Small intestine (tissue), 7 donors: ENCODE measurements at regions not wholly inside any gene's neighbourhood (a gene's known extent, or its start where the extent isn't known, plus 50 kb on each side); places are given as distances from the start of the nearest gene placed in this dataset.

ENCODE experiments used
- DNase-seq, 2 donors: peaks; one replicate each; pipeline versions ENCODE4 v3.0.0 to v3.0.0-alpha.2; 2013
- FAIRE-seq: peaks from 2 replicates; lab custom pipeline; 2012; peaks lifted over from hg19 to GRCh38; lab: Jason Lieb, UNC
- H3K27ac ChIP-seq, 3 donors: one replicate each; pipeline ENCODE4 v1.5.1; 2013; ENCODE audit warnings: low read length in 2 of 3, mild to moderate bottlenecking in 2 of 3, control low read depth in 1 of 3, inconsistent platforms in 1 of 3, low read depth in 1 of 3, moderate library complexity in 1 of 3
- H3K27me3 ChIP-seq, 3 donors: one replicate each; pipeline ENCODE4 v1.6.1; 2013; ENCODE audit warnings: low read length in 3 of 3, inconsistent platforms in 1 of 3; ENCODE audit not compliant: control insufficient read depth in 3 of 3, insufficient read depth in 3 of 3
- H3K36me3 ChIP-seq, 3 donors: one replicate each; pipeline ENCODE4 v1.6.1; 2013; ENCODE audit warnings: low read length in 3 of 3, inconsistent platforms in 1 of 3, low read depth in 1 of 3, mild to moderate bottlenecking in 1 of 3, moderate library complexity in 1 of 3; ENCODE audit not compliant: control insufficient read depth in 3 of 3, insufficient read depth in 2 of 3
- H3K4me1 ChIP-seq, 3 donors: one replicate each; pipeline ENCODE4 v1.6.1; 2013; ENCODE audit warnings: low read length in 2 of 3, inconsistent platforms in 1 of 3, low read depth in 1 of 3, mild to moderate bottlenecking in 1 of 3, moderate library complexity in 1 of 3; ENCODE audit not compliant: control insufficient read depth in 3 of 3, insufficient read depth in 2 of 3
- H3K4me3 ChIP-seq, 3 donors: one replicate each; pipeline ENCODE4 v1.5.1; 2013; ENCODE audit warnings: low read length in 3 of 3, control low read depth in 1 of 3, inconsistent platforms in 1 of 3, low read depth in 1 of 3, mild to moderate bottlenecking in 1 of 3, moderate library complexity in 1 of 3
- H3K9me3 ChIP-seq, 2 donors: one replicate each; pipeline ENCODE4 v1.6.1; 2013; ENCODE audit warnings: low read depth in 1 of 2, low read length in 1 of 2; ENCODE audit not compliant: control insufficient read depth in 2 of 2, insufficient read depth in 1 of 2
- WGBS, 3 donors: extraction: QIAGEN DNeasy Blood & Tissue Kit; methylation state at CpG; one replicate each; pipeline ENCODE4 v1.1.7; 2013; 5-methylcytosine and 5-hydroxymethylcytosine counted together
- donor health status: healthy with polysubstance abuse.
- donor health status: control.
- donor health status: control.
- donor health status: Bipolar disorder and iron deficiency.
- donor health status: healthy.

- Histone ChIP-seq H3K27me3 (peaks cover 0 to 9% (median 0%) of the 10 kb centered on the region in 3 donors), H3K9me3 (no peaks in the 10 kb centered on the region), H3K4me3 (no peak overlapping the region), H3K4me1 (no peaks in the 10 kb centered on the region), H3K36me3 (no peaks in the 10 kb centered on the region), H3K27ac (no peak overlapping the region)
- 82 to 88% (median 84%) methylated on average over 4 of the region's 4 CpGs for WGBS, 3 donors
- no peak for FAIRE-seq
- DNase-seq: no peak
These were observed 242.5 kb downstream of the RBM19 start for GRCh38 chr12:113723631-113724030.

DNA sequence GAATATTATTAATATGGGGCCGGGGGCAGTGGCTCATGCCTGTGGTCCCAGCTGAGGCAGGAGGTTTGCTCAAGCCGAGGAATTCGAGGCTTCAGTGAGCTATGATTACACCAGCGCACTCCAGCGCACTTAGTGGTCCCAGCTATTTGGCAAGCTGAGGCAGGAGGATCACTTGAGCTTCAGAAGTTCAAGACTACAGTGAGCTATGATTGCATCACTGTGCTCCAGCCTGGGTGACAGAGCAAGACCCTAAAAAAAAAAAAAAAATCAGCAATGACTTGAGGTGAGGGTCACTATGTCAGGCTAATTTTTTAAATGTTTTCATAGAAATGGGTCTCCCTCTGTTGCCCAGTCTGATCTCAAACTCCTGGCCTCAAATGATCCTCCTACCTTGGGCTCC, 243.4 kb downstream of the RBM19 start:
- FAIRE-seq (no peak), DNase-seq (no peak)
- Histone ChIP-seq H3K9me3 (no peaks in the 10 kb centered on the region), H3K4me1 (no peaks in the 10 kb centered on the region), H3K27me3 (peaks cover 0 to 9% (median 0%) of the 10 kb centered on the region in 3 donors), H3K27ac (no peak overlapping the region), H3K4me3 (no peak overlapping the region), H3K36me3 (no peaks in the 10 kb centered on the region)
- WGBS, 3 donors: 71 to 77% (median 76%) methylated on average over 5 of the region's 5 CpGs

- Histone ChIP-seq H3K27me3 (peaks cover 0 to 2% (median 0%) of the 10 kb centered on the region in 3 donors), H3K9me3 (no peaks in the 10 kb centered on the region), H3K36me3 (no peaks in the 10 kb centered on the region), H3K27ac (no peak overlapping the region), H3K4me1 (no peaks in the 10 kb centered on the region), H3K4me3 (no peak overlapping the region)
- DNase-seq (no peak), FAIRE-seq (no peak)
- 9 to 16% (median 10%) methylated on average over 4 of the region's 4 CpGs for WGBS, 3 donors
These were observed 245.5 kb downstream of the RBM19 start for GRCh38 chr12:113720629-113721028.

GRCh38 chr12:113719911-113720591, 246.1 kb downstream of the RBM19 start:
- Histone ChIP-seq H3K36me3 (no peaks in the 10 kb centered on the region), H3K9me3 (no peaks in the 10 kb centered on the region), H3K27me3 (no peaks in the 10 kb centered on the region), H3K4me3 (no peak overlapping the region), H3K4me1 (no peaks in the 10 kb centered on the region), H3K27ac (no peak overlapping the region)
- WGBS, 3 donors: 84 to 92% (median 88%) methylated on average over 8 of the region's 8 CpGs
- DNase-seq: no peak
- FAIRE-seq: no peak

DNA sequence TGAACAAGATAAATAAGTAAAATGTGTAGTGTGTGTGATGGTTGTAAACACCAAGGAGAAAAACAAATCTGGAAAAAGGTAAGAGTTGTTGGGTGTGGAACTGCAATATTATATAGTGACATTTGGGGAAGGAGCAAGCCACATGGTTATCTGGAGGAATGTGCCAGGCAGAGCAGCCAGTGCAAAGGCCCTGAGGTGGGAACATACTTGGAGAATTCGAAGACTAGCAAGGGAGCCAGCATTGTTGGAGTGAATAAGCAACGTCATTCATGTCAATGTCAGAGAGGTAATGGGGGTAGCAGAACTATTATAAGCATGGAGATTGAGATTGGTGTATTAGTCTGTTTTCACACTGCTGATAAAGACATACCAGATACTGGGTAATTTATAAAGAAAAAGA, 241.5 kb upstream of the LHX5 start:
- no peak overlapping the region for H3K27ac ChIP-seq
- no peak overlapping the region for H3K4me3 ChIP-seq
- H3K9me3 ChIP-seq: peaks cover 2 to 8% of the 10 kb centered on the region in 2 donors
- no peaks in the 10 kb centered on the region for H3K4me1 ChIP-seq
- WGBS, 3 donors: 69 to 81% (median 77%) methylated on average over 2 of the region's 2 CpGs
- H3K27me3 ChIP-seq: peaks cover 0 to 3% (median 0%) of the 10 kb centered on the region in 3 donors
- H3K36me3 ChIP-seq: no peaks in the 10 kb centered on the region
- FAIRE-seq (no peak), DNase-seq (no peak)

GRCh38 chr12:113712481-113712880, 240.8 kb upstream of the LHX5 start:
- H3K27me3 ChIP-seq: peaks cover 0 to 3% (median 0%) of the 10 kb centered on the region in 3 donors
- WGBS, 3 donors: 46 to 66% (median 59%) methylated on average over 5 of the region's 5 CpGs
- FAIRE-seq: no peak
- H3K9me3 ChIP-seq: peaks cover 2 to 8% of the 10 kb centered on the region in 2 donors
- H3K4me3 ChIP-seq: no peak overlapping the region
- H3K27ac ChIP-seq: no peak overlapping the region
- H3K4me1 ChIP-seq: no peaks in the 10 kb centered on the region
- H3K36me3 ChIP-seq: no peaks in the 10 kb centered on the region
- no peak for DNase-seq

DNA sequence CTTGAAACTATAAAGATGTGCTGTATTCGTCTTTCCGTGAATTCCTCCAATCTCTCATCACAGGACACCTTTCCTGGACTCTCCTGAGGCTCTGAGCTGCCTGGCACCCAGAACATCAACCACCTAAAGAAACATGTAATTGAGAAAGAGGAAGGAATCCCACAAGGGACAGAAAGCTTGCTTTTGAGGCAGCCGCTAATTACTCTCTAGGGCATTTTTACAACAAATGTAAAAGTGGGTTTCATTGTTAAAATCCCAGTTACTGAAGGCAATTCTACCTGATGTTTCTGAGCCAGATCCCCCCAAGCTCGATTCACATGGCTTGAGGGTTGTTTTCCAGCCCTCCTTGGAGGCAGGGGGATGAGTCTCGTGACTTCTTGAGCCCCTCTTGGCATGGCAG, 238.5 kb upstream of the LHX5 start:
- no peak for DNase-seq
- Histone ChIP-seq H3K9me3 (peaks cover 2 to 8% of the 10 kb centered on the region in 2 donors), H3K27ac (no peak overlapping the region), H3K4me3 (no peak overlapping the region), H3K36me3 (no peaks in the 10 kb centered on the region), H3K4me1 (no peaks in the 10 kb centered on the region), H3K27me3 (peaks cover 0 to 3% (median 0%) of the 10 kb centered on the region in 3 donors)
- no peak for FAIRE-seq
- 62 to 66% (median 64%) methylated on average over 5 of the region's 5 CpGs for WGBS, 3 donors

GRCh38 chr12:113709456-113709855, 237.8 kb upstream of the LHX5 start:
- H3K9me3 ChIP-seq: peaks cover 2 to 8% of the 10 kb centered on the region in 2 donors
- H3K27me3 ChIP-seq: peaks cover 0 to 3% (median 0%) of the 10 kb centered on the region in 3 donors
- H3K27ac ChIP-seq: no peak overlapping the region
- H3K36me3 ChIP-seq: no peaks in the 10 kb centered on the region
- no peaks in the 10 kb centered on the region for H3K4me1 ChIP-seq
- no peak for DNase-seq
- FAIRE-seq: no peak
- H3K4me3 ChIP-seq: no peak overlapping the region
- WGBS, 3 donors: 87 to 88% (median 87%) methylated on average over 3 of the region's 3 CpGs

GRCh38 chr12:113702836-113703235, 231.2 kb upstream of the LHX5 start:
- 74 to 83% (median 77%) methylated on average over 11 of the region's 11 CpGs for WGBS, 3 donors
- Histone ChIP-seq H3K27me3 (no peaks in the 10 kb centered on the region), H3K36me3 (no peaks in the 10 kb centered on the region), H3K4me1 (no peaks in the 10 kb centered on the region), H3K9me3 (no peaks in the 10 kb centered on the region), H3K4me3 (no peak overlapping the region), H3K27ac (no peak overlapping the region)
- DNase-seq (no peak), FAIRE-seq (no peak)
